ENCODE measurements at regions not wholly inside any gene's neighbourhood (a gene's known extent, or its start where the extent isn't known, plus 50 kb on each side); places are given as distances from the start of the nearest gene placed in this dataset.

GRCh38 chr22:49619301-49619700, 208.4 kb downstream of the BRD1 start:
- TF ChIP-seq ARNTL (CRISPR knock-in tag; IDR thresholded peaks at IDR 0.05; ENCODE audit: borderline replicate concordance, low read depth) (no peak), BACH2 (CRISPR knock-in tag; IDR thresholded peaks at IDR 0.05; ENCODE audit: borderline replicate concordance) (no peak), ZNF565 (CRISPR knock-in tag; conservative IDR thresholded peaks at IDR 0.05; ENCODE audit: low read depth) (no peak), TOX (CRISPR knock-in tag; IDR thresholded peaks at IDR 0.05; ENCODE audit: borderline replicate concordance) (no peak), CSRNP3 (CRISPR knock-in tag; IDR thresholded peaks at IDR 0.05) (no peak), PPARA (CRISPR knock-in tag; IDR thresholded peaks at IDR 0.05; ENCODE audit: borderline replicate concordance) (no peak), ZFP3 (CRISPR knock-in tag; IDR thresholded peaks at IDR 0.05) (no peak)
- TF ChIP-seq, protein P1, sequence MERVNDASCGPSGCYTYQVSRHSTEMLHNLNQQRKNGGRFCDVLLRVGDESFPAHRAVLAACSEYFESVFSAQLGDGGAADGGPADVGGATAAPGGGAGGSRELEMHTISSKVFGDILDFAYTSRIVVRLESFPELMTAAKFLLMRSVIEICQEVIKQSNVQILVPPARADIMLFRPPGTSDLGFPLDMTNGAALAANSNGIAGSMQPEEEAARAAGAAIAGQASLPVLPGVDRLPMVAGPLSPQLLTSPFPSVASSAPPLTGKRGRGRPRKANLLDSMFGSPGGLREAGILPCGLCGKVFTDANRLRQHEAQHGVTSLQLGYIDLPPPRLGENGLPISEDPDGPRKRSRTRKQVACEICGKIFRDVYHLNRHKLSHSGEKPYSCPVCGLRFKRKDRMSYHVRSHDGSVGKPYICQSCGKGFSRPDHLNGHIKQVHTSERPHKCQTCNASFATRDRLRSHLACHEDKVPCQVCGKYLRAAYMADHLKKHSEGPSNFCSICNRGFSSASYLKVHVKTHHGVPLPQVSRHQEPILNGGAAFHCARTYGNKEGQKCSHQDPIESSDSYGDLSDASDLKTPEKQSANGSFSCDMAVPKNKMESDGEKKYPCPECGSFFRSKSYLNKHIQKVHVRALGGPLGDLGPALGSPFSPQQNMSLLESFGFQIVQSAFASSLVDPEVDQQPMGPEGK (CRISPR knock-in tag; IDR thresholded peaks at IDR 0.05; ENCODE audit: borderline replicate concordance), result no peak
- ATAC-seq, result no peak

GRCh38 chr22:49618677-49618953, 209.1 kb downstream of the BRD1 start:
- ATAC-seq, result no peak
- no peak for TF ChIP-seq OSR1 (CRISPR knock-in tag; IDR thresholded peaks at IDR 0.05)
- no peak for TF ChIP-seq BACH2 (CRISPR knock-in tag; IDR thresholded peaks at IDR 0.05; ENCODE audit: borderline replicate concordance)
- no peak for TF ChIP-seq POU6F1 (CRISPR knock-in tag; IDR thresholded peaks at IDR 0.05; ENCODE audit: borderline replicate concordance, low read depth)
- TF ChIP-seq ESRRG (CRISPR knock-in tag; IDR thresholded peaks at IDR 0.05), result no peak
- TF ChIP-seq ZFP30 (CRISPR knock-in tag; IDR thresholded peaks at IDR 0.05), result no peak
- TF ChIP-seq ZNF565 (CRISPR knock-in tag; conservative IDR thresholded peaks at IDR 0.05; ENCODE audit: low read depth), result no peak
- TF ChIP-seq CSRNP3 (CRISPR knock-in tag; IDR thresholded peaks at IDR 0.05), result no peak

DNA sequence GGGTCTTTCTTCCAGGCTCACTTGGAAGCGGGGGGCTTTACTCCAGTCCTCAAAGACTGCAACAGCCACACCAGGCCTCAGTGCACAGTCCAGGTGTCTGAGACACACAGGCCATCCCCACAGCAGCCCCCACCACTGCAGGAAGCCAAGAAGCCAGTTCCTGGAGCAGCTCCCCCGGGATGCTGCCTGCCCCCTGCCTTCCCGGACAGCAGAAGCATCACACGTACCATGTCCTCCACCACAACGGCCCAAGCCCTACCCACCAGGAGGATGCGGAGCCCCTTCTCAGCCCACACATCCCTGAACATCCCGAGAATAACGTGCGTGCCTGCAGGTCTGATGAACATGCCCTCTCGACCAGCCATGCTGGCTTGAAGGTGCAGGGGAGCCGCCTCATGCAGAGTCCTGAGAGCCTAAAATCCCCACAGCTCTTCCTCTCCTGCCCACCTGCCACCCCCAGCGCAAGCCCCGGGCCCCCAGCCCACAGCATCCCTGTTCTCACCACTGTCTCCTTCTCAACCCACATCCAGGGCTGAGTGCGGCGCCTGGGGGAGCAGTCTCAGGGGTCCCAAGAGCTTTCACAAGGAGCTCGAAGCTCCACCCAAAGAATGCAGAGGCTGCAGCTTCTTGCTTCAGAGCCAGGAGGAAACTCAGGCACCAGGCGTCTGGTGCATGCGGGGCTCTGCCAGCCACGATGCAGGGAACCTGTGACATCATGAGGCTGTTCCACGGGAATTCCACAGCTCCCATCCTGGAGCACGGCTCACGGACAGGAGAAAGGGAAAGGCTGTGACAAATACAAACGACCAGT, 209.6 kb downstream of the BRD1 start:
- ATAC-seq, result no peak
- no peak for TF ChIP-seq RARB (CRISPR knock-in tag; IDR thresholded peaks at IDR 0.05)
- TF ChIP-seq OSR1 (CRISPR knock-in tag; IDR thresholded peaks at IDR 0.05), result no peak
- no peak for TF ChIP-seq PPARA (CRISPR knock-in tag; IDR thresholded peaks at IDR 0.05; ENCODE audit: borderline replicate concordance)
- no peak for TF ChIP-seq CSRNP3 (CRISPR knock-in tag; IDR thresholded peaks at IDR 0.05)
- TF ChIP-seq, protein P2, sequence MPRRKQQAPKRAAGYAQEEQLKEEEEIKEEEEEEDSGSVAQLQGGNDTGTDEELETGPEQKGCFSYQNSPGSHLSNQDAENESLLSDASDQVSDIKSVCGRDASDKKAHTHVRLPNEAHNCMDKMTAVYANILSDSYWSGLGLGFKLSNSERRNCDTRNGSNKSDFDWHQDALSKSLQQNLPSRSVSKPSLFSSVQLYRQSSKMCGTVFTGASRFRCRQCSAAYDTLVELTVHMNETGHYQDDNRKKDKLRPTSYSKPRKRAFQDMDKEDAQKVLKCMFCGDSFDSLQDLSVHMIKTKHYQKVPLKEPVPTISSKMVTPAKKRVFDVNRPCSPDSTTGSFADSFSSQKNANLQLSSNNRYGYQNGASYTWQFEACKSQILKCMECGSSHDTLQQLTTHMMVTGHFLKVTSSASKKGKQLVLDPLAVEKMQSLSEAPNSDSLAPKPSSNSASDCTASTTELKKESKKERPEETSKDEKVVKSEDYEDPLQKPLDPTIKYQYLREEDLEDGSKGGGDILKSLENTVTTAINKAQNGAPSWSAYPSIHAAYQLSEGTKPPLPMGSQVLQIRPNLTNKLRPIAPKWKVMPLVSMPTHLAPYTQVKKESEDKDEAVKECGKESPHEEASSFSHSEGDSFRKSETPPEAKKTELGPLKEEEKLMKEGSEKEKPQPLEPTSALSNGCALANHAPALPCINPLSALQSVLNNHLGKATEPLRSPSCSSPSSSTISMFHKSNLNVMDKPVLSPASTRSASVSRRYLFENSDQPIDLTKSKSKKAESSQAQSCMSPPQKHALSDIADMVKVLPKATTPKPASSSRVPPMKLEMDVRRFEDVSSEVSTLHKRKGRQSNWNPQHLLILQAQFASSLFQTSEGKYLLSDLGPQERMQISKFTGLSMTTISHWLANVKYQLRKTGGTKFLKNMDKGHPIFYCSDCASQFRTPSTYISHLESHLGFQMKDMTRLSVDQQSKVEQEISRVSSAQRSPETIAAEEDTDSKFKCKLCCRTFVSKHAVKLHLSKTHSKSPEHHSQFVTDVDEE (CRISPR knock-in tag; IDR thresholded peaks at IDR 0.05), result no peak
- TF ChIP-seq CSDC2 (CRISPR knock-in tag; IDR thresholded peaks at IDR 0.05), result no peak
- no peak for TF ChIP-seq ZFP3 (CRISPR knock-in tag; IDR thresholded peaks at IDR 0.05)
- no peak for TF ChIP-seq ZC3H10 (CRISPR knock-in tag; IDR thresholded peaks at IDR 0.05)
- TF ChIP-seq ZNF8 (CRISPR knock-in tag; IDR thresholded peaks at IDR 0.05), result no peak
- TF ChIP-seq POU6F1 (CRISPR knock-in tag; IDR thresholded peaks at IDR 0.05; ENCODE audit: borderline replicate concordance, low read depth), result no peak
- no peak for TF ChIP-seq ZNF565 (CRISPR knock-in tag; conservative IDR thresholded peaks at IDR 0.05; ENCODE audit: low read depth)
- TF ChIP-seq TOX (CRISPR knock-in tag; IDR thresholded peaks at IDR 0.05; ENCODE audit: borderline replicate concordance), result no peak
- TF ChIP-seq ARNTL (CRISPR knock-in tag; IDR thresholded peaks at IDR 0.05; ENCODE audit: borderline replicate concordance, low read depth), result no peak
- TF ChIP-seq SNAI2 (CRISPR knock-in tag; IDR thresholded peaks at IDR 0.05), result no peak

Data from SK-N-SH treated with all-trans-retinoic acid at 6 μM for 48 hours (cell line).